SH-SY5Y (cell line): ENCODE measurements at regions not wholly inside any gene's neighbourhood (a gene's known extent, or its start where the extent isn't known, plus 50 kb on each side); places are given as distances from the start of the nearest gene placed in this dataset.

ENCODE experiments used
- GATA2 ChIP-seq: IDR thresholded peaks from 2 replicates; pipeline ENCODE4 v1.6.1; 2011; ENCODE audit warnings: mild to moderate bottlenecking, low read depth, low read length
- GATA3 ChIP-seq: IDR thresholded peaks from 2 replicates; pipeline ENCODE4 v1.6.1; 2011; ENCODE audit warnings: low read depth, mild to moderate bottlenecking, low read length, moderate library complexity

DNA sequence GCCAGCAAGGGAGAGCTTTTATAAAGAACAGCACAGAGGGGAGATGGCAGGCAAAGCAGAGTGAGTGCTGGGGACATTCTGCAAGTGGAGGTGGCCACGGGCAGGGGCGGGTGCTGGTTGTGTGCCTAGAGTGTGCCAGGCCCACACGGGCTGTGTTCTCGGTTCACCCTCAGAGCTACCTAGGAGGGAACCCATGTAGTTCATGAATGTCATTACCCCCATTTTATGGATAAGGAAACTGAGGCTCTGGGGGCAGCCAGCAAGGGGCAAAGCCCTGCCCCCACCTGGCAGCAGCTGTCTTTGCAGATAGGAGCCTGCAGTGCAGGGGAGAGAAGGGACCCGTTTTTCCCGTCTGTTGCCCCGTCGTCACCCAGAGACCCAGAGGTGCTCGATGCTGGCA lies 85.2 kb upstream of the NCOR2 start:
- TF ChIP-seq GATA3 (no peak), GATA2 (no peak)
